Esophagus squamous epithelium (tissue), 5 donors: ENCODE measurements at regions not wholly inside any gene's neighbourhood (a gene's known extent, or its start where the extent isn't known, plus 50 kb on each side); places are given as distances from the start of the nearest gene placed in this dataset.

Experiments
- DNase-seq: peaks from one replicate; lab custom pipeline; 2025; lab: John Stamatoyannopoulos, UW
- H3K27ac ChIP-seq, 4 donors: fragments of 200-600 bp; sonication (generic); one replicate each; pipeline ENCODE4 v1.5.1; 2016 to 2019; ENCODE audit warnings: mild to moderate bottlenecking in 1 of 4
- H3K27me3 ChIP-seq, 4 donors: fragments of 200-600 bp; sonication (generic); 1 replicate in 3 of 4; 2 replicates in 1 of 4; pipeline versions ENCODE4 v1.5.1 to v1.6.0; 2017 to 2021; ENCODE audit warnings: antibody characterized with exemption in 1 of 4
- H3K36me3 ChIP-seq, 3 donors: fragments of 200-600 bp; sonication (generic); one replicate each; pipeline ENCODE4 v1.5.1; 2016 to 2019
- H3K4me1 ChIP-seq, 3 donors: fragments of 200-600 bp; sonication (generic); one replicate each; pipeline ENCODE4 v1.5.1; 2017 to 2019
- H3K4me3 ChIP-seq, 4 donors: fragments of 200-600 bp; sonication (generic); 1 replicate in 3 of 4; 2 replicates in 1 of 4; pipeline ENCODE4 v1.5.1; 2016 to 2019; ENCODE audit warnings: mild to moderate bottlenecking in 2 of 4, moderate library complexity in 1 of 4
- H3K9me3 ChIP-seq, 3 donors: fragments of 200-600 bp; sonication (generic); one replicate each; pipeline ENCODE4 v1.5.1; 2016 to 2019
- CTCF ChIP-seq, 6 experiments: fragments of 450-650 bp in 4 of 6; fragments of 200-600 bp in 2 of 6; sonication (generic) in 2 of 6; IDR thresholded peaks; one replicate each; pipeline ENCODE4 v1.5.1; 2016 to 2019; ENCODE audit warnings: antibody characterized with exemption in 6 of 6, mild to moderate bottlenecking in 4 of 6, moderate library complexity in 4 of 6
- POLR2A ChIP-seq, 4 donors: fragments of 450-650 bp; IDR thresholded peaks; one replicate each; pipeline ENCODE4 v1.6.1; 2017; ENCODE audit warnings: antibody characterized with exemption in 4 of 4, mild to moderate bottlenecking in 4 of 4, moderate library complexity in 3 of 4
- WGBS, 2 donors: methylation state at CpG; one replicate each; pipeline ENCODE4 v1.1.5; 2018; 5-methylcytosine and 5-hydroxymethylcytosine counted together
- intact Hi-C: fragments of 100-400 bp; cut with DNase I; formaldehyde crosslinking; loops from one replicate; pipeline ENCODE4 v1.15.0; 2022
- donor health status: DM: yes; HTN: yes; CAD: no.

GRCh38 chr7:116340201-116340847 is 130.0 kb downstream of the TES start:
- H3K4me3 ChIP-seq = no peak overlapping the region
- no peaks in the 10 kb centered on the region for H3K27me3 ChIP-seq
- no peaks in the 10 kb centered on the region for H3K9me3 ChIP-seq
- H3K27ac ChIP-seq = peak overlapping the region in 2 of 4 donors; percentile 2 to 18
- intact Hi-C loops = no loop called here
- no peak for TF ChIP-seq CTCF (IDR thresholded peaks at IDR 0.05)
- TF ChIP-seq POLR2A (IDR thresholded peaks at IDR 0.05) = no peak
- H3K36me3 ChIP-seq = no peaks in the 10 kb centered on the region
- WGBS, 2 donors = 71 to 72% methylated on average over 4 of the region's 4 CpGs
- DNase-seq = no peak
- H3K4me1 ChIP-seq = peaks cover 0 to 15% (median 0%) of the 10 kb centered on the region in 3 donors

- 81 to 83% methylated on average over 9 of the region's 9 CpGs for WGBS, 2 donors
- intact Hi-C loops = no loop called here
- H3K4me1 ChIP-seq = peaks cover 0 to 15% (median 0%) of the 10 kb centered on the region in 3 donors
- no peak overlapping the region for H3K27ac ChIP-seq
- H3K9me3 ChIP-seq = no peaks in the 10 kb centered on the region
- no peak for DNase-seq
- H3K36me3 ChIP-seq = no peaks in the 10 kb centered on the region
- H3K4me3 ChIP-seq = no peak overlapping the region
- H3K27me3 ChIP-seq = no peaks in the 10 kb centered on the region
- TF ChIP-seq CTCF (IDR thresholded peaks at IDR 0.05) (peak in 3 of 6 experiments; percentile 12 to 35 (median 16)), POLR2A (IDR thresholded peaks at IDR 0.05) (no peak)
Observed at GRCh38 chr7:116340943-116341907, 130.9 kb downstream of the TES start.

GRCh38 chr7:116342125-116342524 is 131.8 kb downstream of the TES start:
- no peak for DNase-seq
- Histone ChIP-seq H3K36me3 (no peaks in the 10 kb centered on the region), H3K9me3 (no peaks in the 10 kb centered on the region), H3K27ac (no peak overlapping the region), H3K4me1 (peaks cover 0 to 15% (median 0%) of the 10 kb centered on the region in 3 donors), H3K27me3 (no peaks in the 10 kb centered on the region), H3K4me3 (no peak overlapping the region)
- TF ChIP-seq CTCF (IDR thresholded peaks at IDR 0.05) = no peak
- TF ChIP-seq POLR2A (IDR thresholded peaks at IDR 0.05) = no peak
- intact Hi-C loops = no loop called here

- no peaks in the 10 kb centered on the region for H3K4me1 ChIP-seq
- H3K27me3 ChIP-seq = no peaks in the 10 kb centered on the region
- no peak for DNase-seq
- no peak overlapping the region for H3K4me3 ChIP-seq
- intact Hi-C loops = no loop called here
- H3K36me3 ChIP-seq = no peaks in the 10 kb centered on the region
- TF ChIP-seq CTCF (IDR thresholded peaks at IDR 0.05) (no peak), POLR2A (IDR thresholded peaks at IDR 0.05) (no peak)
- WGBS, 2 donors = 90 to 94% methylated on average over 3 of the region's 3 CpGs
- H3K9me3 ChIP-seq = no peaks in the 10 kb centered on the region
- H3K27ac ChIP-seq = no peak overlapping the region
Observed at GRCh38 chr7:116347151-116347832, 137.0 kb downstream of the TES start.
